Brain microvascular endothelial cell (primary cell): ENCODE measurements at regions not wholly inside any gene's neighbourhood (a gene's known extent, or its start where the extent isn't known, plus 50 kb on each side); places are given as distances from the start of the nearest gene placed in this dataset.

ENCODE experiments used
- DNase-seq: peaks from one replicate; pipeline ENCODE4 v3.0.0-alpha.2; 2020
- H3K27ac ChIP-seq: fragments of 250-450 bp; sonication (Bioruptor Pico); 2 replicates; pipeline ENCODE4 v1.5.1; 2020; ENCODE audit warnings: mild to moderate bottlenecking, moderate library complexity
- H3K27me3 ChIP-seq: fragments of 250-450 bp; sonication (Bioruptor Pico); replicated peaks from 2 replicates; pipeline ENCODE4 v1.5.1; 2020; ENCODE audit warnings: mild to moderate bottlenecking
- H3K36me3 ChIP-seq: fragments of 250-450 bp; sonication (Bioruptor Pico); replicated peaks from 2 replicates; pipeline ENCODE4 v1.5.1; 2020; ENCODE audit warnings: mild to moderate bottlenecking
- H3K4me3 ChIP-seq: 2 replicates; pipeline ENCODE4 v1.5.1; 2011; ENCODE audit warnings: low read depth, mild to moderate bottlenecking, control low read depth, low read length, moderate library complexity
- in situ Hi-C: cut with HindIII; loops from 2 replicates; pipeline ENCODE4 v1.10.0; 2017; ENCODE audit warnings: low sequenced_read_pairs, low pct_ligation_motif_present
- TF ChIP-seq, protein P1 (sequence below): IDR thresholded peaks from 2 replicates; pipeline ENCODE4 v1.5.1; 2011; ENCODE audit warnings: low read depth, mild to moderate bottlenecking, moderate library complexity, low read length, control low read depth, inconsistent platforms; ENCODE audit errors: missing control alignments

DNA sequence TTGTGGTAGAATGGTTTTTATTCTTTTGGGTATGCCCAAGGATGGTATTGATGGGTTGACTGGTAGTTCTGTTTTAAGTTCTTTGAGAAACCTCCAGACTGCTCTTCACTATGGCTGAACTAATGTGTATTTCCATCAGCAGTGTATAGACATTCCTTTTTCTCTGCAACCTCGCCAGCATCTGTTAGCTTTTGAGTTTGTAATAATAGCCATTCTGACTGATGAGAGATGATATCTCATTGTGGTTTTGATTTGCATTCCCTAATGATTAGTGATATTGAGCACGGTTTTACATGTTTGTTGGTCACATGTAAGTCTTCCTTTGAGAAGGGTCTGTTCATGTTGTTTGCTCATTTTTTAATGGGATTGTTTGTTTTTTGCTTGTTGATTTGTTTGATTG is 1348.7 kb upstream of the NXPH2 start:
- TF ChIP-seq, protein P1, sequence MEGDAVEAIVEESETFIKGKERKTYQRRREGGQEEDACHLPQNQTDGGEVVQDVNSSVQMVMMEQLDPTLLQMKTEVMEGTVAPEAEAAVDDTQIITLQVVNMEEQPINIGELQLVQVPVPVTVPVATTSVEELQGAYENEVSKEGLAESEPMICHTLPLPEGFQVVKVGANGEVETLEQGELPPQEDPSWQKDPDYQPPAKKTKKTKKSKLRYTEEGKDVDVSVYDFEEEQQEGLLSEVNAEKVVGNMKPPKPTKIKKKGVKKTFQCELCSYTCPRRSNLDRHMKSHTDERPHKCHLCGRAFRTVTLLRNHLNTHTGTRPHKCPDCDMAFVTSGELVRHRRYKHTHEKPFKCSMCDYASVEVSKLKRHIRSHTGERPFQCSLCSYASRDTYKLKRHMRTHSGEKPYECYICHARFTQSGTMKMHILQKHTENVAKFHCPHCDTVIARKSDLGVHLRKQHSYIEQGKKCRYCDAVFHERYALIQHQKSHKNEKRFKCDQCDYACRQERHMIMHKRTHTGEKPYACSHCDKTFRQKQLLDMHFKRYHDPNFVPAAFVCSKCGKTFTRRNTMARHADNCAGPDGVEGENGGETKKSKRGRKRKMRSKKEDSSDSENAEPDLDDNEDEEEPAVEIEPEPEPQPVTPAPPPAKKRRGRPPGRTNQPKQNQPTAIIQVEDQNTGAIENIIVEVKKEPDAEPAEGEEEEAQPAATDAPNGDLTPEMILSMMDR, result no peak
- no peaks in the 10 kb centered on the region for H3K27me3 ChIP-seq
- in situ Hi-C loops, result no loop called here
- DNase-seq, result no peak
- H3K36me3 ChIP-seq, result no peaks in the 10 kb centered on the region
- H3K27ac ChIP-seq, result no peak overlapping the region
- H3K4me3 ChIP-seq, result no peak overlapping the region

- H3K27ac ChIP-seq, result no peak overlapping the region
- TF ChIP-seq, protein P1, result no peak
- H3K27me3 ChIP-seq, result no peaks in the 10 kb centered on the region
- in situ Hi-C loops, result no loop called here
- no peaks in the 10 kb centered on the region for H3K36me3 ChIP-seq
- H3K4me3 ChIP-seq, result no peak overlapping the region
- DNase-seq, result peak; percentile 9
These were observed 1341.8 kb upstream of the NXPH2 start for GRCh38 chr2:140122001-140122400.

- Histone ChIP-seq H3K27ac (no peak overlapping the region), H3K27me3 (no peaks in the 10 kb centered on the region), H3K36me3 (no peaks in the 10 kb centered on the region), H3K4me3 (no peak overlapping the region)
- in situ Hi-C loops, result no loop called here
- DNase-seq, result no peak
- TF ChIP-seq, protein P1, result no peak
These were observed 1337.2 kb upstream of the NXPH2 start for GRCh38 chr2:140117386-140117785.

- Histone ChIP-seq H3K36me3 (no peaks in the 10 kb centered on the region), H3K4me3 (no peak overlapping the region), H3K27me3 (no peaks in the 10 kb centered on the region), H3K27ac (no peak overlapping the region)
- TF ChIP-seq, protein P1, result no peak
- in situ Hi-C loops, result no loop called here
- no peak for DNase-seq
These were observed 1328.7 kb upstream of the NXPH2 start for GRCh38 chr2:140108706-140109475.

GRCh38 chr2:140091926-140092325 is 1311.7 kb upstream of the NXPH2 start:
- H3K27ac ChIP-seq, result no peak overlapping the region
- DNase-seq, result no peak
- H3K27me3 ChIP-seq, result no peaks in the 10 kb centered on the region
- no peaks in the 10 kb centered on the region for H3K36me3 ChIP-seq
- H3K4me3 ChIP-seq, result no peak overlapping the region
- TF ChIP-seq, protein P1, result no peak
- in situ Hi-C loops, result no loop called here

DNA sequence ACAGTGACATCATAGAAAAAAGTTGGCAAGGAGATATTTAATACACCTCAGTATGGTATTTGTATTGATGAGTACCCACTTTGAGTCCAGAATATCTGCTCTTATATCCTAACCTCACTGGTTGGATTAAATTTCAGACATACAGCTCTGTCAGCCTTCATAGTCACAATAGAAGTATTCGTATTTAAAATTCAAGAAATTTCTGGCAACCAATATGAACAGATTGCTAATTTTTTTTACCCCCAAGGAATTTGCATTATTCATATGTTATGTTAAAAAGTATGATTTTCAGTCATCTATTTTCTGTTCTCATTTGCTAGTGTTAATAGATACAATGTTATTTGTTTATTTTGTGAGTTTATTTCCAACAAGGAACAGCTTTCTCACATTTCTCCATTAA is 1306.8 kb upstream of the NXPH2 start:
- no peak for DNase-seq
- TF ChIP-seq, protein P1, result no peak
- H3K27me3 ChIP-seq, result no peaks in the 10 kb centered on the region
- no peaks in the 10 kb centered on the region for H3K36me3 ChIP-seq
- no peak overlapping the region for H3K4me3 ChIP-seq
- no peak overlapping the region for H3K27ac ChIP-seq
- in situ Hi-C loops, result no loop called here
